H1 (cell line): ENCODE measurements at regions not wholly inside any gene's neighbourhood (a gene's known extent, or its start where the extent isn't known, plus 50 kb on each side); places are given as distances from the start of the nearest gene placed in this dataset.

Source experiments
- CTCF ChIA-PET: fragments of 300-600 bp; sonication (Branson Sonifier 250); formaldehyde crosslinking; loops from one replicate; lab custom pipeline; 2021; ENCODE audit not compliant: partially characterized antibody; lab: Charles Lee
- POLR2A ChIA-PET: fragments of 300-600 bp; sonication (Branson Sonifier 250); formaldehyde crosslinking; loops from one replicate; lab custom pipeline; 2021; ENCODE audit warnings: inconsistent platforms; ENCODE audit not compliant: partially characterized antibody; lab: Charles Lee
- DNase-seq, 2 experiments: peaks; one replicate each; pipeline versions ENCODE4 v3.0.0 to v3.0.0-alpha.2; 2010 to 2022; ENCODE audit warnings: low spot score in 2 of 2, low read depth in 1 of 2, mixed read lengths in 1 of 2
- FAIRE-seq: peaks from 2 replicates; lab custom pipeline; 2011; peaks lifted over from hg19 to GRCh38; lab: Jason Lieb, UNC
- H2AFZ ChIP-seq: 2 replicates; pipeline ENCODE4 v1.8.1; 2012; ENCODE audit warnings: low read length, inconsistent platforms
- H2AK5ac ChIP-seq: 2 replicates; pipeline ENCODE4 v1.6.1; 2013; ENCODE audit warnings: low read depth, low read length
- H2BK120ac ChIP-seq: replicated peaks from 2 replicates; pipeline ENCODE3; 2013; ENCODE audit warnings: low read depth, low read length, inconsistent platforms
- H2BK12ac ChIP-seq: 2 replicates; pipeline ENCODE4 v1.6.1; 2013; ENCODE audit warnings: low read depth, low read length
- H2BK15ac ChIP-seq: 2 replicates; pipeline ENCODE4 v1.6.1; 2013; ENCODE audit warnings: low read length
- H2BK20ac ChIP-seq: 2 replicates; pipeline ENCODE4 v1.6.1; 2013; ENCODE audit warnings: low read length
- H2BK5ac ChIP-seq: 2 replicates; pipeline ENCODE4 v1.6.1; 2013; ENCODE audit warnings: low read depth, low read length
- H3K14ac ChIP-seq: 2 replicates; pipeline ENCODE4 v1.6.1; 2013; ENCODE audit warnings: inconsistent platforms; ENCODE audit not compliant: insufficient read length
- H3K18ac ChIP-seq: 2 replicates; pipeline ENCODE4 v1.6.1; 2013; ENCODE audit warnings: low read length; ENCODE audit errors: extremely low read depth
- H3K23ac ChIP-seq: 2 replicates; pipeline ENCODE4 v1.6.1; 2013; ENCODE audit warnings: inconsistent platforms; ENCODE audit not compliant: insufficient read length
- H3K23me2 ChIP-seq: 2 replicates; pipeline ENCODE4 v1.6.1; 2013; ENCODE audit warnings: low read depth, low read length
- H3K27ac ChIP-seq: 2 replicates; pipeline ENCODE4 v1.6.1; 2011; ENCODE audit warnings: low read depth, low read length, inconsistent platforms
- H3K27me3 ChIP-seq, 4 experiments: replicated peaks in 1 of 4; 1 replicate in 1 of 4; 2 replicates in 3 of 4; pipeline versions ENCODE4 v1.6.1 to v1.8.1; 2011 to 2013; ENCODE audit warnings: low read length in 3 of 4, mild to moderate bottlenecking in 3 of 4, inconsistent platforms in 2 of 4, mixed read lengths in 2 of 4, moderate library complexity in 1 of 4; ENCODE audit not compliant: control insufficient read depth in 3 of 4, insufficient read depth in 3 of 4; ENCODE audit errors: extremely low read depth in 1 of 4
- H3K36me3 ChIP-seq, 4 experiments: 2 replicates each; pipeline versions ENCODE4 v1.6.1 to v1.8.1; 2011 to 2013; ENCODE audit warnings: mild to moderate bottlenecking in 4 of 4, low read length in 3 of 4, moderate library complexity in 2 of 4, control low read depth in 1 of 4, inconsistent platforms in 1 of 4; ENCODE audit not compliant: insufficient read depth in 4 of 4, control insufficient read depth in 2 of 4
- H3K4ac ChIP-seq: replicated peaks from 2 replicates; pipeline ENCODE3; 2013; ENCODE audit warnings: low read length, low read depth, mixed read lengths, inconsistent platforms; ENCODE audit not compliant: insufficient read length
- H3K4me1 ChIP-seq, 4 experiments: replicated peaks in 1 of 4; 1 replicate in 1 of 4; 2 replicates in 3 of 4; pipeline versions ENCODE4 v1.6.1 to v1.8.1; 2011 to 2013; ENCODE audit warnings: low read length in 3 of 4, inconsistent platforms in 2 of 4, mixed read lengths in 1 of 4; ENCODE audit not compliant: insufficient read depth in 4 of 4, control insufficient read depth in 3 of 4
- H3K4me2 ChIP-seq, 2 experiments: 2 replicates each; pipeline versions ENCODE4 v1.6.1 to v1.8.1; 2011 to 2013; ENCODE audit warnings: low read depth in 2 of 2, low read length in 2 of 2, control low read depth in 1 of 2, inconsistent platforms in 1 of 2, mild to moderate bottlenecking in 1 of 2; ENCODE audit not compliant: insufficient read depth in 1 of 2
- H3K4me3 ChIP-seq, 4 experiments: fragments of 200-600, 300-600 bp in 1 of 4; sonication (generic), shearing (Covaris generic), sonication (Bioruptor Twin) in 1 of 4; 2 replicates each; pipeline versions ENCODE4 v1.5.1 to v1.8.1; 2011 to 2016; ENCODE audit warnings: low read length in 4 of 4, low read depth in 3 of 4, control low read depth in 2 of 4, inconsistent platforms in 2 of 4, mild to moderate bottlenecking in 2 of 4, mixed read lengths in 1 of 4, moderate library complexity in 1 of 4; ENCODE audit not compliant: insufficient read depth in 2 of 4; ENCODE audit errors: extremely low read depth in 1 of 4
- H3K56ac ChIP-seq: replicated peaks from 2 replicates; pipeline ENCODE3; 2013; ENCODE audit warnings: low read depth, mild to moderate bottlenecking, mixed read lengths, low read length, inconsistent platforms; ENCODE audit not compliant: insufficient read length
- H3K79me1 ChIP-seq: 2 replicates; pipeline ENCODE4 v1.6.1; 2013; ENCODE audit warnings: low read depth, low read length, control low read depth
- H3K79me2 ChIP-seq, 2 experiments: 2 replicates each; pipeline versions ENCODE4 v1.6.1 to v1.8.1; 2012 to 2013; ENCODE audit warnings: low read length in 2 of 2, mild to moderate bottlenecking in 2 of 2, inconsistent platforms in 1 of 2; ENCODE audit not compliant: insufficient read depth in 2 of 2, control insufficient read depth in 1 of 2
- H3K9ac ChIP-seq, 4 experiments: replicated peaks in 1 of 4; 1 replicate in 1 of 4; 2 replicates in 3 of 4; pipeline versions ENCODE4 v1.6.1 to v1.8.1; 2011 to 2013; ENCODE audit warnings: low read depth in 3 of 4, low read length in 3 of 4, control low read depth in 2 of 4, mild to moderate bottlenecking in 2 of 4, moderate library complexity in 2 of 4, inconsistent platforms in 1 of 4; ENCODE audit errors: extremely low read depth in 1 of 4
- H3K9me3 ChIP-seq, 2 experiments: 2 replicates each; pipeline versions ENCODE4 v1.6.1 to v1.8.1; 2012 to 2013; ENCODE audit warnings: mild to moderate bottlenecking in 2 of 2, moderate library complexity in 2 of 2, control low read depth in 1 of 2, inconsistent platforms in 1 of 2, low read depth in 1 of 2, low read length in 1 of 2, mixed read lengths in 1 of 2; ENCODE audit not compliant: insufficient read depth in 2 of 2
- H4K20me1 ChIP-seq, 2 experiments: replicated peaks in 1 of 2; 2 replicates each; pipeline versions ENCODE3 to v1.8.1; 2011 to 2013; ENCODE audit warnings: inconsistent platforms in 2 of 2, low read length in 2 of 2, mild to moderate bottlenecking in 1 of 2; ENCODE audit not compliant: insufficient read depth in 2 of 2, control insufficient read depth in 1 of 2
- H4K5ac ChIP-seq: 2 replicates; pipeline ENCODE4 v1.6.1; 2013; ENCODE audit warnings: low read length, low read depth, mixed read lengths, inconsistent platforms; ENCODE audit not compliant: insufficient read length
- H4K8ac ChIP-seq: 2 replicates; pipeline ENCODE4 v1.8.0; 2013; ENCODE audit warnings: mild to moderate bottlenecking, moderate library complexity, low read length, inconsistent platforms; ENCODE audit not compliant: insufficient read depth; ENCODE audit errors: extremely low read depth
- H4K91ac ChIP-seq: replicated peaks from 2 replicates; pipeline ENCODE3; 2013; ENCODE audit warnings: low read length, mixed read lengths, inconsistent platforms; ENCODE audit not compliant: insufficient read length
- ASH2L ChIP-seq: fragments of 200-600, 300-600 bp; sonication (generic); IDR thresholded peaks from one replicate; pipeline ENCODE4 v1.7.1; 2017; ENCODE audit warnings: low read length
- FOSL1 ChIP-seq: IDR thresholded peaks from 2 replicates; pipeline ENCODE4 v1.6.1; 2011; ENCODE audit warnings: mild to moderate bottlenecking, low read depth, low read length, moderate library complexity; ENCODE audit not compliant: insufficient read depth
- JUN ChIP-seq: IDR thresholded peaks from 2 replicates; pipeline ENCODE4 v1.6.1; 2011; ENCODE audit warnings: low read depth, mild to moderate bottlenecking, improper control_type of control experiment, low read length
- KDM4A ChIP-seq: IDR thresholded peaks from one replicate; pipeline ENCODE4 v1.7.1; 2012; ENCODE audit warnings: low read depth, mild to moderate bottlenecking, moderate library complexity, low read length, inconsistent platforms; ENCODE audit not compliant: severe bottlenecking
- KDM5A ChIP-seq: fragments of 200-600 bp; IDR thresholded peaks from 2 replicates; pipeline ENCODE4 v1.7.1; 2012; ENCODE audit warnings: mild to moderate bottlenecking, low read length, inconsistent platforms, mixed read lengths
- PHF8 ChIP-seq: fragments of 200-600 bp; sonication (generic); conservative IDR thresholded peaks from 2 replicates; pipeline ENCODE4 v1.7.1; 2012; ENCODE audit warnings: low read depth, mild to moderate bottlenecking, inconsistent platforms, low read length, moderate library complexity
- SRF ChIP-seq: IDR thresholded peaks from 2 replicates; pipeline ENCODE4 v1.6.1; 2011; ENCODE audit warnings: mild to moderate bottlenecking, low read depth, low read length, moderate library complexity
- TAF1 ChIP-seq: IDR thresholded peaks from 2 replicates; pipeline ENCODE4 v1.6.1; 2011; ENCODE audit warnings: mild to moderate bottlenecking, low read depth, low read length
- TCF12 ChIP-seq: IDR thresholded peaks from 2 replicates; pipeline ENCODE4 v1.6.1; 2011; ENCODE audit warnings: low read depth, mild to moderate bottlenecking, low read length
- WGBS, 2 experiments: shearing (Covaris generic) in 1 of 2; methylation state at CpG; one replicate each; pipeline versions ENCODE4 v1.1.6 to v1.1.7; 2013 to 2015; ENCODE audit warnings: low lambda C conversion rate in 2 of 2, mixed read lengths in 2 of 2, inconsistent platforms in 1 of 2, low coverage in 1 of 2, missing lambda C conversion rate in 1 of 2; ENCODE audit not compliant: insufficient replicate concordance in 2 of 2, insufficient coverage in 1 of 2, insufficient read length in 1 of 2; ENCODE audit errors: extremely low coverage in 1 of 2, missing lambda C conversion rate in 1 of 2; 5-methylcytosine and 5-hydroxymethylcytosine counted together
- TF ChIP-seq, protein P1 (sequence below): IDR thresholded peaks from 2 replicates; pipeline ENCODE4 v1.6.1; 2011; ENCODE audit warnings: low read depth, mild to moderate bottlenecking, low read length; ENCODE audit not compliant: insufficient read depth

- no peak for FAIRE-seq
These were observed 273.9 kb downstream of the NUAK1 start for GRCh38 chr12:105864901-105865300.

More at GRCh38 chr12:105864901-105865300, 273.9 kb downstream of the NUAK1 start:
- no peak overlapping the region for H3K9ac ChIP-seq
- H3K36me3 ChIP-seq: no peaks in the 10 kb centered on the region
- H2AFZ ChIP-seq: no peak overlapping the region
- H3K4me1 ChIP-seq: peaks cover 0 to 5% (median 0%) of the 10 kb centered on the region in 4 experiments; a peak in 1 of 7 replicates
- H2BK20ac ChIP-seq: no peak overlapping the region
- H2BK5ac ChIP-seq: no peak overlapping the region
- H3K27me3 ChIP-seq: no peaks in the 10 kb centered on the region
- H4K8ac ChIP-seq: no peak overlapping the region
- 100% methylated on average over 2 of the region's 2 CpGs; no CpG with 5 or more reads in 1 of the 2 experiments for WGBS, 2 experiments
- H3K27ac ChIP-seq: no peak overlapping the region
- H2AK5ac ChIP-seq: no peak overlapping the region; the same call in 1 of the 2 replicates
- DNase-seq: no peak
- H3K9me3 ChIP-seq: no peaks in the 10 kb centered on the region; a peak in 1 of 4 replicates
- 0 out of 2 replicates have a peak overlapping the region, but pooled peaks have one; percentile 49 for H2BK15ac ChIP-seq
- H3K4me2 ChIP-seq: no peak overlapping the region
- TF ChIP-seq JUN (no peak), TAF1 (no peak), ASH2L (no peak), TCF12 (no peak), FOSL1 (no peak), PHF8 (no peak), SRF (no peak), KDM4A (no peak), KDM5A (no peak)
- TF ChIP-seq, protein P1, sequence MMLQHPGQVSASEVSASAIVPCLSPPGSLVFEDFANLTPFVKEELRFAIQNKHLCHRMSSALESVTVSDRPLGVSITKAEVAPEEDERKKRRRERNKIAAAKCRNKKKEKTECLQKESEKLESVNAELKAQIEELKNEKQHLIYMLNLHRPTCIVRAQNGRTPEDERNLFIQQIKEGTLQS: no peak
- H4K5ac ChIP-seq: no peak overlapping the region
- no peak overlapping the region for H3K23ac ChIP-seq
- H3K4ac ChIP-seq: no peak overlapping the region
- no peak overlapping the region for H3K14ac ChIP-seq
- H3K79me1 ChIP-seq: no peaks in the 10 kb centered on the region
- POLR2A ChIA-PET: no interaction called here
- H4K20me1 ChIP-seq: no peaks in the 10 kb centered on the region
- CTCF ChIA-PET: interaction anchor here (2.1 kb wide), 1 partner anchor 18 kb away, joined by 4 read pairs; no protein-coding TSS in a partner anchor
- no peak overlapping the region for H4K91ac ChIP-seq
- no peaks in the 10 kb centered on the region for H3K79me2 ChIP-seq
- H2BK12ac ChIP-seq: no peak overlapping the region
- no peak overlapping the region for H3K4me3 ChIP-seq
- no peaks in the 10 kb centered on the region for H3K23me2 ChIP-seq
- no peak overlapping the region for H2BK120ac ChIP-seq
- no peak overlapping the region for H3K56ac ChIP-seq
- no peak overlapping the region for H3K18ac ChIP-seq
